ENCODE measurements at regions not wholly inside any gene's neighbourhood (a gene's known extent, or its start where the extent isn't known, plus 50 kb on each side); places are given as distances from the start of the nearest gene placed in this dataset.
A peak's percentile ranks its signal among the peaks of the same experiment; 100 is the strongest.
"Not testable (repeated sequence)": the region's sequence is repeated elsewhere in the genome, so short reads cannot be mapped to it uniquely, and the experiment has no call there.

GRCh38 chr12:5096241-5096924, 52.7 kb downstream of the KCNA5 start:
- DNase-seq: no peak

- no peak for DNase-seq
Observed at GRCh38 chr12:5097786-5098185, 54.1 kb downstream of the KCNA5 start.

- no peak for DNase-seq
Observed at GRCh38 chr12:5099136-5099535, 55.5 kb downstream of the KCNA5 start.

DNA sequence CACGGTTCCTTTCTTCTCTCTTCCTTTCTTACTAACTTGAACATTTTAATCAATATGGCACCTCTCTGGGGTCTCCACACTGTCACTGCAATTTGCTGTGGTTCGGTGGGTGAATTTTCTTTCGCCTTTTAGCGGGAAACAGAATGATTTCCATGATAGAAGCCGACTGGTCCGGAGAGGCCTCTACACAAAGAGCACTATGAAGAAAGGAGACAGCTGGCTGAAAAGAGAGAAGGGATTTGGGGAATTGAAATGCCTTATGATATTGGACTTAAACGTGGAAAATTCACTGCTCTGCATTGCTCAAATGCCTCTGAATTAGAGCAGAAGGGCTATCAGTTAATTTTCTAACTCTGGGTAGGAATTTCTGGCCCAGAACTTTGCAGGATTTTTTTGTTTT, 55.9 kb downstream of the KCNA5 start:
- DNase-seq: no peak

DNA sequence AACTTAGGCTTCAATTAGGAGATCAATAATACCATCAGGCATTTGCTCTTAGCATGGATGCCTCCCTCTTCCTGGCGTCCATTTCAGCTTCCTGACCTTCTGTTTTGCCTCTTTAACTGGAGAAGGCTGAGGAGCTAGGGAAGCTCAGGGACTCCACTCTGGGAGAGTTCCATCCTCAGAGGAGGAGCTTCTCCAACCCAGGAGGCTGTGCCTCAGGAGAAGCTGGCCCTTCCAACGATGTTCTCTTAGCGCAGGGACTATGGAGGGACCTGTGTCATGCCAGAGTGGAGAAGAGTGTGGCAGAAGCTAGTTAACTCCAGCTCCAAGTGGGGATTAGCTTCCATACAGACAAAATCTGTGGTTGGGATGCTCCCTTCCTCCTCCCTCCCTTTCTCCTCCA, 58.0 kb downstream of the KCNA5 start:
- no peak for DNase-seq

DNA sequence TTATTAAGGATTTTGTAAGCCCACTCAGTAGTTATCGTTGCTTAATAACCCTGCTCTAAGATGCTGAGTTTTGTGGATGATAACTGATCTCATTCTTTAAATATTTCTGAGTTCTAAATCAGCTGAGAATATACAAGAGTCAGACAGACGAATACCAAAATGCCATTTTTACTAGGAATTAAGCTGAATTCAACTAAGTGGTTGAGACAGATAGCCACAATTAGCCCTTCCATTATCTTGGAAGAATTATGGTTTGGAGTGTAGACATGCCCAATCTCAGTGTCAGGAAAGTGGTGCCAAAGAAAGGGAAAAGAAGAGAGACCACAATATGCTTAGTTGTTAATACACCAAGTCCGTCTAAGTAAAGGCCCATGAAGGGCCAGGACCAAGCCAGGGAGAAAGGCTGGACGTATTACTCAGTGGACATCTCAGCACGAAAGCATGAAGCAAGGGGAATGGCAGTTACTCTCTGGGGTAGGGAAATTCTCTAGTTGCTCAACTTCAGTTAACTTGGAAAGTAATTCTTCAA, 58.6 kb downstream of the KCNA5 start:
- no peak for DNase-seq

DNA sequence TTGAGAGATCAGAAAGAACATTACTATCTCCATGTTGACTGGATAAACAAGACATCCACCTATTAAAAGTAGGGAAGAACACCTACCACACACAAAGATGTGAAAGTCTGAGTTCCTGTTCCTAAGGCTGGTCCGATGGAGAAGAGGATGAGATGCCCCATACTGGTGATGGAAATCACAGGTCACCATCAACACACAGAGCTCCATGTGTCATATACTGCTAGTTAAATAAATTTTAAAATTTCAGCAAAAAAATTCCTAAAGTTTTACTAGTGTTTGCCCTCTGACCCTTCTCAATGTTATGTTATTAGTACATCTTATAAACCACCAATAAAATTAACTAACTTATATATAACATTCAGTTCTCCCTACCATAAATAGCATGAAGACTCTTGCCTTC, 59.1 kb downstream of the KCNA5 start:
- DNase-seq: no peak

GRCh38 chr12:5110345-5110744, 66.7 kb downstream of the KCNA5 start:
- no peak for DNase-seq

GRCh38 chr12:5114436-5114835, 70.8 kb downstream of the KCNA5 start:
- no peak for DNase-seq

DNA sequence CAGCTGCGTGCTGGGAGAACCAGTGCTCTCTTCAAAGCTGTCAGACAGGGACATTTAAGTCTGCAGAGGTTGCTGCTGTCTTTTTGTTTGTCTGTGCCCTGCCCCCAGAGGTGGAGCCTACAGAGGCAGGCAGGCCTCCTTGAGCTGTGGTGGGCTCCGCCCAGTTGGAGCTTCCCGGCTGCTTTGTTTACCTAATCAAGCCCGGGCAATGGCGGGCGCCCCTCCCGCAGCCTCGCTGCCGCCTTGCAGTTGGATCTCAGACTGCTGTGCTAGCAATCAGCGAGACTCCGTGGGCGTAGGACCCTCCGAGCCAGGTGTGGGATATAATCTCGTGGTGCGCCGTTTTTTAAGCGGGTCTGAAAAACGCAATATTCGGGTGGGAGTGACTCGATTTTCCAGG, 78.1 kb downstream of the KCNA5 start:
- DNase-seq: not testable (repeated sequence)

- peak; percentile 69 for DNase-seq
Observed at GRCh38 chr12:5122256-5122831, 78.7 kb downstream of the KCNA5 start.

- DNase-seq: no peak
Observed at GRCh38 chr12:5123921-5124320, 80.2 kb downstream of the KCNA5 start.

GRCh38 chr12:5124401-5124800, 80.7 kb downstream of the KCNA5 start:
- no peak for DNase-seq

DNA sequence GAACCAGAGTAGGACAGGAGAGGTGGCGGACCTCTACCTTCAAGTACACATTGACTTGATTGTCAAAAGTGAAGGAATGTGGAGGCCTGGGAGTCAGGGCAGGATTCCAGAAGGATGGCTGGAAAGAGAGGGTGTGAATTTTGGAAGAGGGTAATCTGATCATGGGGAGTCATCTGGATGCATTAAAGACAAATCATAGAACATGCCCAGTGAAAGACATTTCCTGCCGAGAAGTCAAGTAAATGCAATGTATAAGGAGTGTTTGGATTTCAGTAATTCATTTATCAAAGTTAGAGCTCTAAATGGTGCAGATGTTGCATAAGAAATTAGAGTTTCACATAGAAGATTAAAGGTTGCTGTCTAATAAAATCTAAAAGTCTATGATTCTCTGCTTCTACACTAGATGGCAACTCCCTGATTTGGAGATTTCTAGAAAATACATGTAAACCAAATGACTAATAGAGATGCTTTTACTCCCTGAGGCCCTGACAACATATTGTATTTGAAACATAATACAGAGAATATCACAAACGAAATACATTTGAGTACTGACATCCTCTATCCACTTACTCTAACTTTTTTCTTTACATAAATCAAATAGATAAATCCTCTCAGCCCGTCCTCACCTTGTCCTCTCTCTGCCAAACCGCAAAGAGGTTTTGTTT, 91.3 kb downstream of the KCNA5 start:
- no peak for DNase-seq

DNA sequence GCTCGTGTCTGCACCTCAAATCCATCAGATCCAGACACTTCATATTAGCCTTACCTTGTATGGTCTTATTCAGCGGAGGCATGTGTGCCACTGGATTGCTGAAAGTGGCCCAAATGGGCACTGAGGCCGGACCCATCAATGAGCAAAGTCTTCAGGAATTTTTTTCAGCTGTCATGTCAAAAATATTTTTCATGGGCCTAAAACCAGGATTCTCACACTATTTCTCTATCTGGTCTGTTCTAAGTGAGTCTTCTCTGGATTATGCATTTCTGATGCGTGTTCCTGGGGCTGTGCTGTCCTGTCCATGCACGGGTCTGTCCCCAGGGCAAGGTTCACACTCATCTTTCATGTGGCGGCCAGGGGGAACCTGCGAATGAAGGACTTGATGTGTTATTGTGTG, 94.6 kb downstream of the KCNA5 start:
- no peak for DNase-seq

- no peak for DNase-seq
Observed at GRCh38 chr12:5138845-5139244, 95.2 kb downstream of the KCNA5 start.

GRCh38 chr12:5139751-5140150, 96.1 kb downstream of the KCNA5 start:
- no peak for DNase-seq

GRCh38 chr12:5140190-5140589, 96.5 kb downstream of the KCNA5 start:
- DNase-seq: no peak

DNA sequence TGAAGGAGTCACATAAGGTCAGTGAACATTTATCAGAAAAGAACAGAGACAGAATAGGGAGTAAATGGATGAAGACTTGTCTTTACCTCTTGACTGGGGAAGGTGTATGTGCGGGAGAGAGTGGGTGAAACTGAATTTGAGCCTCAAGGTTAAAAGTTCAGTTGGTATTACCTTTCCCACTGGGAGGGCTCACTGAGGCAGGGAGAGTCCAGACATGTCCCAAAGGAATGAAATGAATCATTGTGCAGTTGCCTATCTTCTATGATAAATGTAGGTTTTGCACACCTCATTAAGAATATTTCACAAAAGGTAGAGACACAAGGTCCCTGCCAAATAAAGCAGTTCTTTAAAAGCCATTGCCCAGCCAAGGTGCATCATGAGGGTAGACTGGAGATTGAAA, 105.2 kb downstream of the KCNA5 start:
- no peak for DNase-seq

DNA sequence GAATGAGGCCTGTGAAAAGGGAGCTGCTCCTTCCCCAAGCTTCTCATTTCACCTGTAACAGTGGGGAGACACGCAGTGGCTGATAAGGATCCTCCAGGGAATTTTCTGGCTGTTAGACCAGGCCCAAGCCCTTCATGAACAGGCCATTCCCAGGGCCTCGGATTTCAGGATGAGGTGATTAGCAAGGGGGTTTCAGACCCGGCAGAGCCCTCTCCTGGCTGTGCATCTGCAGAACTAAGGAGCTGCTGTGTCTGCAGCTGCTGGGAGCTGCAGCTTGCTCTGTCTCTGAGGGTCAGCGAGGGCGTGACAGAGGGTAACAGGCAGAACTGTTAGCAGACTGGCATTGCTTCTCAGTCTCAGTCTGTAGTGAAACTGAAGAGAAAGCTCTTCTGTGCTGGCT, 110.4 kb downstream of the KCNA5 start:
- DNase-seq: no peak

GRCh38 chr12:5155866-5156265, 112.2 kb downstream of the KCNA5 start:
- DNase-seq: no peak

- no peak for DNase-seq
Observed at GRCh38 chr12:5160827-5161226, 117.1 kb downstream of the KCNA5 start.

DNA sequence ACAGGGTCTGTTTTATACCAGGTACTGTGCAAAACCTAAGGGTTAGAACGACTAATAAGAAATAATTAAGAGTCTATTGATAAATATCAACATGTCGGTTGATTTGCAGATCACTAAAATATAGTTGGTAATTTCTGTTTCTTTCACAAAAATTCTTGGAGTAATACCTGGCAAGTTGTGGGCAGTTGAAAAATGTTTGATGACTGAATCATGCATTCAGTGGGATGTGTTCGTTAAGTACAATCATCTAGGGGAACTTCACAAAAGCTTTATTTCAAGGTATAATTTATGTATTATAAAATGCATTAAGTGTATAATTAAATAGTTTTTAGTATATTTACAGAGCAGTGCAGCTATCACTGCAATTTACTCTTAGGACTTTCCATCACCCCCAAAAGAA, 120.0 kb downstream of the KCNA5 start:
- no peak for DNase-seq

GRCh38 chr12:5165296-5165970, 121.8 kb downstream of the KCNA5 start:
- DNase-seq: no peak

Measured in NCI-H1694 treated with DMSO at 0.1 percent for 48 hours (cell line).